GM21526 (cell line): ENCODE measurements at regions not wholly inside any gene's neighbourhood (a gene's known extent, or its start where the extent isn't known, plus 50 kb on each side); places are given as distances from the start of the nearest gene placed in this dataset.
"Not testable (repeated sequence)": the region's sequence is repeated elsewhere in the genome, so short reads cannot be mapped to it uniquely, and the experiment has no call there.

Source experiments
- ATAC-seq: cut with Tn5 transposase; IDR thresholded peaks from one replicate; pipeline ENCODE4 v1.9.1; 2021; ENCODE audit warnings: moderate library complexity; ENCODE audit not compliant: unreplicated experiment, low FRiP score

GRCh38 chr7:12929476-12930140, 242.2 kb downstream of the ARL4A start:
- ATAC-seq = no peak

GRCh38 chr7:12930534-12930933, 243.1 kb downstream of the ARL4A start:
- ATAC-seq = no peak

GRCh38 chr7:12931465-12931864, 244.0 kb downstream of the ARL4A start:
- not testable (repeated sequence) for ATAC-seq

GRCh38 chr7:12939694-12940093, 252.3 kb downstream of the ARL4A start:
- no peak for ATAC-seq

- no peak for ATAC-seq
Measured at GRCh38 chr7:12941512-12941911, 254.1 kb downstream of the ARL4A start.

DNA sequence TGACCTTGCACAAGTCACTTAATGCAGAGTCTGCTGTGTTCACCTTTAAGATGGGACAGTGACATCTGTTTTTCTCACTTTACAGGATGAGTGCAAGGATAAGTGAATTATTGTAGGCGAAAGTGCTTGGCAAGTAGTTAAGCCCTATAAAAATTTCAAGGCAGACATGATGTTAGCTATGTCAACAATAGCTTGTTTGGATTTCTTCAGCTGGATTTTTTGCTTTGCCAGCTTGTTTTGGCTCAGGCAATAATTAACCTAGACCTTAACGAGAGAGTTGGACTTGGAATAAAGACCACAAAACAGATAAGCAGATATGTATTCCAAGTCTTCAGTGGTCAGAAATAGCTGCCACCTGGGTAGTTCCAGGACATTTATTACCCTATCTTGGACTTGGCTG, 255.2 kb downstream of the ARL4A start:
- no peak for ATAC-seq

GRCh38 chr7:12943781-12944180, 256.3 kb downstream of the ARL4A start:
- ATAC-seq = no peak

GRCh38 chr7:12945901-12946300, 258.5 kb downstream of the ARL4A start:
- no peak for ATAC-seq

DNA sequence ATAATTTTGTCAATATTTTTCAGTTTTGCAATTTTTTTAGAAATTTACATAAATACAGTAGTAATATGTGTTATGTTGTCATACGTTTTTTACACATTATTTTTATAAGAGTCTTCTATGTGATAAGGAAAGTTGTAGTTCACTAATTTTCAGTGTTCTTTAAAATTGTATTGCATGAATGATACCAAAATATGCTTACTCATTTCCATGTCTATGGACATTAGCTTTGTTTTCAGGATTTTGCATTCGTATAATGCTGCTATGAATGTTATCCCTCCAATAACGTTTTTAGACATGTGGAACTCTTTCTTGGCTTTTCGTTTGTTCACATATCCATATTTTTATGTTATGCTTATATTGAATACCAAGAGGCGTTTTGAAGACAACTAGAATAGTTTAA, 260.0 kb downstream of the ARL4A start:
- ATAC-seq = no peak

- no peak for ATAC-seq
Measured at GRCh38 chr7:12949060-12949931, 261.9 kb downstream of the ARL4A start.

DNA sequence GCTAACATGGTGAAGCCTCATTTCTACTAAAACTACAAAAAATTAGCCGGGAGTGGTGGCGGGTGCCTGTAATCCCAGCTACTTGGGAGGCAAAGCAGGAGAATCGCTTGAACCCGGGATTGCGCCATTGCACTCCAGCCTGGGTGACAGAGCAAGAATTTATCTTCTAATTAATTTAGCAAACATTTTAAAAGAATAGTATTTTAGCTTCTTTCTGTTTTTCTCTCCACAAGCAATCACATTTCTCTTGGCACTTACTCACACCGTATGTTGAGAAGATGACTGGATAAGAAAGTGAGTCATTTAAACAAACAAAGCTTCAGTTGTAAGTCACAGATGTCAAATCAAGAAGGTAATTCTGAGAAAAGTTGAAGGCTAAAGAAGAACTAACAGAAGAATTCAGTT, 264.0 kb downstream of the ARL4A start:
- no peak for ATAC-seq

- no peak for ATAC-seq
Measured at GRCh38 chr7:12954380-12955033, 267.1 kb downstream of the ARL4A start.

- no peak for ATAC-seq
Measured at GRCh38 chr7:12957487-12957886, 270.1 kb downstream of the ARL4A start.

DNA sequence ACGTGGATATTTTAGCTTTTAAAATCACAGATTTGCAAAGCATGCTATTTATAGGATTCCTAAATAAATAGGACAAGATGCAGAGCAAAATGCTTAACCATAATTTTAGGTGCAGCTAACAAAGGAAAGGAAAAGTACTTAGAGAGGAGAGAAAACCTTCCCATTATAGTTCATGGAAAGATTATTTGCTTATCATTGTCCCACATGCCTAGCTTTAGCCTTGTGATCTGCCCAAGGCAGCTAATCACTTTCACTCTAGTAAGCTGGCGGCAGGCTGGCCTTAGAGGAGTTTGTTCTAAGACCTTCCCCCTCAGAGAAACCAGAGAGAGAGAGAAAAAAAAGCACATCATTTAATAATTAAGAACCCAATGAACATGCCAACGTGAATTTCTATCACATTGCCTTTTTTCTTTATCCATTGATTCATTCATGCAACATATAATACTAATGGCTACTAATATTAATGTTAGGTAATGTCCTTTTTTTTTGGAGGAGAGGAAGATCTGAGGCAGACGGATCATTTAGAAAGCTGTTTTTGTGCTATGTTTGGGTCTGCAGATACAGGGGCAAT, 274.6 kb downstream of the ARL4A start:
- ATAC-seq = no peak

DNA sequence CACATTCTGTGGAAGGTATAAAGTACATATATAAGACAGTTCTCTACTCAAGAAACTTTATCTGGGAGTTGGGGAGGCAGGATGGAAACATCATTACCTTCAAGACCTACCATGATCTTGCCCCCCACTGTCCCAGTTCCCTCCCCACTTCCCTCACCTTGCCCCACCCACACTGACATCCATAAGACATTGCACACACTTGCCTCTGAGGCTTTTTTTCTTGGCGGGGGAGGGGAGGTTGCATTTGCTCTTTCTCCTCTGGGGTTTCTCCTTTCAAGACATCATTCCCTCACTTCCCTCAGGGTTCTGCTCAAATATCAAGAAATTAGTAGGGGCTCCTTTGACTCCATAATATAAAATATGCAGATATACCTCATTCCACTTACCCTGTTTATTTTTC, 276.0 kb downstream of the ARL4A start:
- ATAC-seq = no peak

DNA sequence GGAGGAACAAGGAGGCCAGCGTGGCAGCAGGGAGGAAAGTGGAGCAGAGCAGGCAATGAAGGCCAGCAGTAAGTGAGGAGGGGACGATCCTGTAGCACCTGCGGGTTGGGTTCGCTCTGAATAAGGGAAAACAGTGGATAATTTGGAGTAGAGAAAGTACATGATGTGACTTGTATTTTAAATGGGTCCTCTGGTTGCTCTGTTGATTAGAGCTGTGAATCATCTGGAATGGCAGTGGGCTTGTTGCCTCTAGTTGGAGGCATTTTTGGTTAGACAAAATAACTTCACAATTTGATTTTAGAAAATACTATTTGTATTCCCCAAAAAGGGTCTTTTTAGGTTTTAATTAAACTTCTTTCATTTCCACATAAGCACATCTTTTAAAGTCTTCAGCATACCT, 277.4 kb downstream of the ARL4A start:
- ATAC-seq = no peak

- no peak for ATAC-seq
Measured at GRCh38 chr7:12965767-12966166, 278.3 kb downstream of the ARL4A start.

GRCh38 chr7:12967322-12967721, 279.9 kb downstream of the ARL4A start:
- no peak for ATAC-seq

DNA sequence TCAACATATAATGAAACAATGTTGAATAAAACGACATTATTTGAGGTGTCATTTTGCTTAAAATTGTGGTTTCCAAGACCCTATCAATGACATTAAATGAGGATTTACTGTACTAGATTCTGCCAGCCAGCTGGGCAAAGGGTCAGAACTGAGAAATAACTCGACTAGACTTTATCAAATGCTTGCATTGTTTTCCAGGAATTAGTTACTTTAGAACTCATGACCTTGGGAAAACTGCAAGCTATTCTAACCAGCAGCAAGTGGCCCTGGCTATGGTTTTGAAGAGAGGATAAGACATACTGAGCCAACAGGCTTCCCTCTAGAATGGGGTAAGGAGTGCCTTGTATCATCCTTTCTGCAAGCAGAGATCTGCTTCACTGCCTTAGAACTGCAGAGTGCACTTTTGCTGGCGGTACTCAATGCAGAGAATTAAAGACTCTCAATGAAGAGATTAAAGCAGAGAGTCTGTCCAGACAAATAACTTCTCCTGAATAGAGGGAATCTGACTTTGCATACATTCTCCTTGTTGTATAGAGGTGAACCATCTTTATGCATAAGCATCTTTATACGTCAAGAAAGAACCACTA, 281.5 kb downstream of the ARL4A start:
- no peak for ATAC-seq

GRCh38 chr7:12970626-12971025, 283.2 kb downstream of the ARL4A start:
- no peak for ATAC-seq
